HPDE6-E6E7 (cell line): ENCODE measurements at regions not wholly inside any gene's neighbourhood (a gene's known extent, or its start where the extent isn't known, plus 50 kb on each side); places are given as distances from the start of the nearest gene placed in this dataset.
"Not testable (repeated sequence)": the region's sequence is repeated elsewhere in the genome, so short reads cannot be mapped to it uniquely, and the experiment has no call there.

Experiments used
- DNase-seq: peaks from one replicate; pipeline ENCODE4 v3.0.0; 2011; ENCODE audit warnings: missing footprints; ENCODE audit errors: extremely low spot score

DNA sequence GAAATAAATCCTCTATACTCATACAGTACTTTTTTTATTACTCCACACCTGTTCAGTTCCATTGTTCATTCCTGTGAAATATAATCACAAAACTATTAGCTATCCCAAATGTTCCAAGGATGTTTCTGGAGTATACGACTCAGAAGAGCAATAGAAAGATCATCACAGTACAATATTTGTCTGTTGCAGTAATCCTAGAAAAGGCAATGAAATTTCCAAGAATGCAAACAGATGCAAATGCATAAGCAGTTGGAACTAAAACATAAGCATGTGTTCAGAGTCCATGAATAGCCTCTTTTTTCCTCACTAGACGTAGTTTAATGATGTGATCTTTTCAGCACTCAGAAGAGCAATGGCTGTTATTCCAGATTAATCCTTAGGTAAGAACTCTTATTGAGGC lies 55.2 kb downstream of the RTL3 start:
- DNase-seq = no peak

DNA sequence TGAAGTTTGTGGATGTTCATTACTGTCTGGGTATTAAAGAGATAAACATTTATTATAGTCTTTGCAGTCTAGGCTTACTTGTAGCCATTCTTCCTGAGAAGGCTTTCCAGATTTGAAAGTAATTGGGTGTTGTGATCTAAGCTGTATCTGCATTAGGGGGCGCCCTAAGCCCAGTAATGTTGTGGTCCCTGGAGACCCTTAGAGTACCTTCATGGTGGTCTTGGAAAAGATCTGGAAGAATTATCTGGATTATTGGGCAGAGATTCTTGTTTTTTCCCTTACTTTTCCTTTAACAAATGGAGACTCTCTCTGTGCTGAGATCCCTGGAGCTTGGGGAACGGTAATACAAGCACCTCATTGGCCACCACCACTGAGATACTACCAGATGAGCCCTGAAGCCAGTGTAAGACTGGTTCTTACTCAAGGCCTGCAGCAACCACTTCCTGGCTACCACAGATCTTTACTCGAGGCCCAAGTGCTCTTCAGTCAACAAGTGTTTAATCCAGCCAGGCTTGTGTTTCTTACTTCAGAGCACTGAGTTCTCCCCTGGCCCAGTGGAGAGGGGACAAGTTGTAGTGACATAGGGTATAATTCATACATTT lies 63.1 kb downstream of the RTL3 start:
- no peak for DNase-seq

DNA sequence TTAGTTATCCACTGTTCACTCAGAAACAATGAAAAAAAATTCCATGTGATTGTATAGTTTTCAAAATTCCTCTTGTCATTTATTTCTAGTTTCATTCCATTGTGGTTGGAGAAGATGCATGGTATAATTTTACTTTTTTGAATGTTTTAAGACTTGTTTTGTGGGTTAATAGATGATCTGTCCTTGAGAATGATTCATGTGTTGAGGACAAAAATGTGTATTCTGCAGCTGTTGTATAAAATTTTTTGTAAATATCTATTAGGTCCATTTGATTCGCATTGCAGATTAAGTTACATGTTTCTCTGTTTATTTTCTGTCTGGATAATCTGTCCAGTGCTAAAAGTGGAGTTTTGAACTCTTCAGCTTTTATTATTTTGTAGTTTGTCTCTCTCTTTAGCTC lies 65.4 kb downstream of the RTL3 start:
- DNase-seq = no peak

DNA sequence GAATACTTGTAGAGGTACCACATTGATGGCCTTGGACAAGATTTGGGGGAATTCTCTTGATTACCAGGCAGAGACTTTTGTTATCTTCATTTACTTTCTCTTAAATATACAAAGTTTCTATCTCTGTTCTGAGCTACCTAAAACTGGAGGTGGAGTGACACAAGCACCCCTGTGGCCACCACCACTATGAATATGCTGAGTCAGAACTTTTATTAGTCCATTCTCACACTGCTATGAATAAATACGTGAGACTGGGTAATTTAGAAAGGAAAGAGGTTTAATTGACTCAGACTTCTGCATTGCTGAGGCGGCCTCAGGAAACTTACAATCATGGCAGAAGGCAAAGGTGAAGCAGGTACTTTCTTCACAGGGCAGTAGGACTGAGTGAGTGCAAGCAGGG lies 67.1 kb downstream of the RTL3 start:
- DNase-seq = no peak

DNA sequence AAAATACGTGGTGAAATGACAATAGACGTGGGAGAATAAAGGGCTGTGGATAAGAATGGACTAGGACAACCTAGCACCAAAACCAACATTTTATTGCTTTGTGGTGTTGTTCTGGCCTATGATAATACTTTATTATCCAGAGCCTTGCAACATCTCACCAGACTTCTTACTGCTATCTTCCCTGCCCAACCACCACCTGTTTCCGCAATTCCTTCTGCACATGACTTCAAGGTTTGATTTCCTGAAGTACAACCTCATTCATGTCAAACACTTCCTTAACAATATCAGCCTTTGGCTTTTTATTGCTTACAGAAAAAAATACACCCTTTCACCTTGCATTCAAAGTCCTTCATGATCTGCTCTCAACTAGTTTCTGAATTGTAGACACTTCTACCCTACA lies 84.8 kb downstream of the RTL3 start:
- no peak for DNase-seq

DNA sequence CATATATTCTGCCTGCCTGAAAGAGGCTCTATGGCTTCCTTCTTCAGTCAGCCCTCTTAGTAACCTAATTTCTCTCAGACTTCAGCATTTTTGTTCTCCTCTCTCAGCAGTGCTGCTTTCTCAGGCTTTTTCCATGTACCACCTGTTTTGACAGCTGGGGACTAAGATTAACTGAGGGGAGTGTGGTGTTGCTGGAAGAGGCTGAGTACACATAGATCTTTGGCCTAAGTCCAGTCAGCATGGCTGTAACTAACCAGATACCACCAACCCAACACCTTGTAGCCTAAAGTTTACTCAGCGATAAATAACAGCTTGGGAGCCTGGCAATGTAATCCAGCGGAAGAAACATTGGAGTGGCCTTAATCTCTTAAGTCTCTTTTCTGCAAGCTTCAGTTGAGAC lies 85.5 kb downstream of the RTL3 start:
- DNase-seq = no peak

DNA sequence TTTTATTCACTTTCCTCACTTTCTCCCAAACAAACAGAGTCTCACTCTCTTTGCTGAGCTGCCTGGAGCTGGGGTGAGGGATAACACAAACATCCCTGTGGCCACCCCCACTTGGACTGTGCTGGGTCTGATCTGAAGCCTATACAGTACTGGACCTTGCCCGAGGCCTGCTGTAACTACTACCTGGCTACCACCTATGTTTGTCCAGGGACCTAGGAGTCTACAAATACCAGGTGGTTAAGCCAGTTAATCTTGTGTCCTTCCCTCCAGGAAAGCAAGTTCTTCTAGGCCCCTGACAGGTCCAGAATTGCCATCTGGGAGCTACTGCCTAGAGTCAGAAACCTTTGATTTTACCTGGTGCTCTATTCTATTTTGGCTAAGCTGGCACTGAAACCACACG lies 87.3 kb downstream of the RTL3 start:
- DNase-seq = no peak

DNA sequence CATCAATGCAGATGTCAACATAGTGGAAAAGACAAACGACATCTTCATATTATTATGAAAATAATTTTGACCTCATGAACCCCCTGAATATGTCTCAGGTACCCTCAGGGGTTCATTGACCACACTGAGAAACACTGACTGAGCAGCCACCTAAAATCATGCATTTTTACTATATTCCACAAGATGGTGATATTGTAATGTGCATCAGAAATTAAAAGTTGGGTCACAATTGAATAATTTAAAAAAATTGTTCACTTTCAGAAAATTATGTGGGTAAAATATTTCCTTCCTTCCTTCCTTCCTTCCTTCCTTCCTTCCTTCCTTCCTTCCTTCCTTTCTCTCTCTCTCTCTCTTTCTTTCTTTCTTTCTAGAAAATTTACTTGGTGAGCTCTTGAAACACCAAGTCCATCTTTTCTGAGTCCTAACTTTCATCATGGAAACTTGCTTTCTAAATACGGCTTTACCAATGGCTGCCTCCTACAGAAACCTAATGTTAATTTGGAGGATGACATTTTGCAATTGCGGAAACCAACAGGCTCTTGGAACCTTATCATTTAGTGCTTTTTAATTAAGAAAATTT lies 103.6 kb downstream of the RTL3 start:
- no peak for DNase-seq

DNA sequence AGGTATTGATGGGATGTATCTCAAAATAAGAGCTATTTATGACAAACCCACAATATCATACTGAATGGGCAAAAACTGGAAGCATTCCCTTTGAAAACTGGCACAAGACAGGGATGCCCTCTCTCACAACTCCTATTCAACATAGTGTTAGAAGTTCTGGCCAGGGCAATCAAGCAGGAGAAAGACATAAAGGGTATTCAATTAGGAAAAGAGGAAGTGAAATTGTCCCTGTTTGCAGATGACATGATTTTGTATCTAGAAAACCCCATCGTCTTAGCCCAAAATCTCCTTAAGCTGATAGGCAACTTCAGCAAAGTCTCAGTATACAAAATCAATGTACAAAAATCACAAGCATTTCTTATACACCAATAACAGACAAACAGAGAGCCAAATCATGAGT lies 106.5 kb downstream of the RTL3 start:
- DNase-seq = not testable (repeated sequence)

DNA sequence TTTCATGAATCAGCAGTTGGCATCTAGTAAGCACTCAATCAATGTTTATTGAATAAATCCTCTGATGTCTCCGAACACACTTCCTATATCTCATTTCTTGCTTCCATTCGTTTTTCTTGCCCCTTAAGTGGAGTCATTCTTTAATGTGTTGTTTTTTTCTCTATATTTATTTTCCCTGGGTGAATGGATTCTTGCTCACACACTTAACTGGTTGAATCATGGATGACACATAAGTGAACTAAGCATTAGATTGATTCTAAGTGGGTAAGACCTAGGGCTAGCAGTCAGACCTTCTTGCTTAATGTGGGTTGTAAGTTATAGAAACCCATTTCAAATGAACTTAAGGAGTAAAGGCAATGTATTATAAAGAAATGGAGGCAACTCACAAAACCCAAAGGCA lies 111.1 kb downstream of the RTL3 start:
- DNase-seq = peak; percentile 10

DNA sequence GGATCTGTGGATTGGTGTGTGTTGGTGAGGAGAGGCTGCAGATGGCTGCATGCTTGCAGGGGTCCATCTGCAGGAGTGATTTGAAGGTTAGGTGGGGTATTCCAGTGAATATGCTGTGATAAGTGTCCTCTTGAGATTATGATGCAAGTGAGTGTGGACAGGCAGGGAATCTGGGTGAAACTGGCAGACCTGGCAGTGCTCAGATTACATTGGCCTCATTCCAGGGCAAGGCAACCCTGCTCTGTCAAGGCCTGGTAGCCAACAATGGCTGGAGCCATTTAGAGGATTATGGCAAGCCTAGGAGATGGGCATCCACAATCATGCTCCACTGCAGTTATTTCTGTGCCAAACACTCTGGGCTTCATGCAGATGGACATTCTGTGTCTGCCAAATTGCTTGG lies 113.9 kb downstream of the RTL3 start:
- DNase-seq = no peak

DNA sequence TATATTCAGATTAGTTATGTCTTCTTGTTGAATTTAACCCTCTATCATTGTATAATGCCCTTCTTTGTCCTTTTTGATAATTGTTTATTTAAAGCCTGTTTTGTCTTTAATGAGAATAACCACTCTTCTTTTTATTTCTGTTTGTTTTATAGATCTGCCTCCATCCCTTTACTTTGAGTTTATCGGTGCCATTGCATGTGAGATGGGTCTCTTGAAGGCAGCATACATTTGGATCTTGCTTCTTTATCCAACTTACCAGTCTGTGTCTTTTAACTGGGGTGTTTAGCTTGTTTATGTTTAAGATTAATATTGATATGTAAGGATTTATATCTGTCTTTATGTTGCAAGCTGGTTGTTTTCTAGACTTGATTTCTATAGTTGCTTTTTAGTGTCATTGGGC lies 115.8 kb downstream of the RTL3 start:
- DNase-seq = no peak

DNA sequence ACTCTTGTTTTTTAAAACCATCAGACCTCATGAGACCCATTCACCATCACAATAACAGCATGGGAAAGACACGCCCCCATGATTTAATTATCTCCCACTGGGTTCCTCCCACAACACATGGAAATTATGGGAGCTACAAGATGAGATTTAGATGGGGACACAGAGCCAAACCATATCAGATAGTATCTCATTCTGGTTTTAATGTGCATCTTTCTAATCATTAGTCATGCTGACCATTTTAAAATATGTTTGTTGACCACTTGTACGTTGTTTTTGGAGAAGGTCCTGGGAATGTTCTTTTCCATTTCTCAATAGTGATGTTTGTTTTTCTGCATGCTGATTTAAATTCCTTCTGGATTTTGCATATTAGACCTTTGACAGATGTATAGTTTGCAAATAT lies 119.0 kb downstream of the RTL3 start:
- DNase-seq = no peak

DNA sequence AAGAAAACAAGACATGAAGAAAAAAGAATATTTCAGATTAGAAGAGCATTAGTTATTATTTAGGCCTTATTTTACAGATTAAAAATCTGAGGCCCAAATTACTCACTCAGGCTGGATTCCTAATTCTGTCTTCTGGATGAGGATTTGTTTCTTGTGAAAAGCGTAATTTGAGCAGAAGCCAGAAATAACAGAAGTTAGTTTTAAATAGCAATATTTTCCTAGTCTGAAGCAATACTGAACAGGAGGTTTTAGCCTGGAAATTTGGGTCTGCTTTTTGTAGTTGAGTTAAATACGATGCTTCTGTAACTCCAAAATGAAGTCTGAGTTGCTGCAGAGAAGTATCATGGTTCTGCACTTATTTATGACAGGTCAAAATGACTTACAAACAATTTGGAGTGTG lies 124.9 kb downstream of the RTL3 start:
- no peak for DNase-seq

DNA sequence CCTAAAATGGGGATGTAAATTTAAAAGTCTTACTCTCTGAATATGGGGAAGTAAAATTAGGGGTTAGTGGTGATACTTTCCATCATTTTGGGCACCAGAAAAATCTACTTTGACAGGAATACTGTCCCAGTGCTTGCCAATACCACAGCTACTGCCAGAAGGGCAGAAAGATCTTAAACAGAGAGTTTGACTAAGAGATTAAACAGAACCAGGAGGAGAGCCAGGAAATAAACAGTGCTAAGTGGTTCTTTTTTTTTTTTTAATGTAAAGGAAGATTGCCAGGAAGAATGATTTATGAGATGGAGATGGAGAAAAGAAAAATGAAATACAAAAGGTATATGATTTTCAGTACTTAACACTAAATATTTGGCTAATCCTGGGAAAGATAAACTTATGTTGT lies 126.8 kb downstream of the RTL3 start:
- no peak for DNase-seq

DNA sequence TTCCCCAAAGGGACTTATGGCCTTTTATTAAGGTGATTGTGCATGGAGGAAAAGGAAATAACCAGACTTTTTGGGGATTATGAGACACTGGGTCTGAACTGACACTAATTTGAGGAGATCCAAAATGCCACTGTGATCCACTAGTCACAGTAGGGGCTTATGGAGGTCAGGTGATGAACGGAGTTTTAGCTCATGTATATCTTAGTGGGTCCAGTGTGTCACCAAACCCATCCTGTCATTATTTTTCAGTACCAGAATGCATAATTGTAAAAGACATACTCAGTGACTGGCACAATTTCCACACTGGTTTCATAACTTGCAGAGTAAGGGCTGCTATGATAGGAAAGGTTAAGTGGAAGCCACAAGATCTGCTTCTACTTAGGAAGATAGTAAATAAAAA lies 131.3 kb downstream of the RTL3 start:
- DNase-seq = no peak

DNA sequence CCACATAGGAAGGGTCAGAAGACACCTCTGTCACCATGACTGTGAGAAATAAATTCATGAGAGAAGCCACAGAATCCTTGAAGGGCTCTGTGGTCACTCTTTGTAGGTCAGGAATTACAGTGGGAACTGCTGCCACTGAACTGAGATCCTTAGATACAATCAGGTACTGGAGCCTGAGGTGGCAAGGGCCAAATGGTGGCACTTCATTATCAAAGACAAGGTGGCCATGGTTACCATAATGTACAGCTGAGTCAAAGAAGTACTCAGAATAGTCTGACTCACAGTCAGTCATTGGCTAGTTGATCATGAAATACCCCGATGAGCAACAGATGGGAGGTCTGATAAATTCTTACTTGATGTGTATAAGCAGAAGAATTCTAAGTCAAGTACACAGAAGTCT lies 131.9 kb downstream of the RTL3 start:
- DNase-seq = peak; percentile 8

DNA sequence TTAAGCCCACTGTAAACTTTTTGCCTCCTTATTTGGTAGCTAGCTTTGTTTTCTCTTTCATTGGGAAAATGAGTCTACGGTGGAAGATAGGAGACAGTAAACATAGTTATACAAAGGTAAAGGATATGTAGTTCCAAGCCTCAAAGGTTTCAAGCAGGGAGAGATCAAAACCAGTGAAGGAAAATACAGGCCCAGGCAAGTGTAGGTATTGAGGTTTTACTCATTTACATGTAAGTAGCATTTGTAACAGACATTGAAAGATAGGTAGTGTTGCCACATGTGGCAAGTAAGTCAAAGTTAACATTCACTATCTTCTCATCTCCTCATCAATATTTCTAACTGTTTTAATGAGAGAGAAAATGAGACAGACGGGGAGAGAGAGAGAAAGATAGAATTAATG lies 136.5 kb downstream of the RTL3 start:
- no peak for DNase-seq

DNA sequence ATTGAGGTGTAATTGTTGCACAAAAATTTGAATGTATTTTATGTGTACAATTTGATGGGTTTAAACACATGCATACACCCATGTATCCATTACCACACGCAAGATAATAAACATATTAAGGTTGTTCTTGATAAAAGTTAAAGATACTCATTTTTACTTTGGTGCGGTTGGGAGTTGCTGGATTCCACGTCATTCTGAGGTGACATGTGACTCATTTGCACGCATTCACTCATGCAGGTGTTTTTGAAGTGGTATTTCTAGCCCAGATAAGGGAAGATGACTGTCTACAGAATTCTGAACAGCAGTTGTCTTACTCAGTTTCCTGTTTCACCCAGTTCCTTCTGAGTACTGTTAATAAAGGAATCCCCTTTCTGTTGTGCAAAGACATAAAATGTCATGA lies 142.0 kb downstream of the RTL3 start:
- no peak for DNase-seq

DNA sequence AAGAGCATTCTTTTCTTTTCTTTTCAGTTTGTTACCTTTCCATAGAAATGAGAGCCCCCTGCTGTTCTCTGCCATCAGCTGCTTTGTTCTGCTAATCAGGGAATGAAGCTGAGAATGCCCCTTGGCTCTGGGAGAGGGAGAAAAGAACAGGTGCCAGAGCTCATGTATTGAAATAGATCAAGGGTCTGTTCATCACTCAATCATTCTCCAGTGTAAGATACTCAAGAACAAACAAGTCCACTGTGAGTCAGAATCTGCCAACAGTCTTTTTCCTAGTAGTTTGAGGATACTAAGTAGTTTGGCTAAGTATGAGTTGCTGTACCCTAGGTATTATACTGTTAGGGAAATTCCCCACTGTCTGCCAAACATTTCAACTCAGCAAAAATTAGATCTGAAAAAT lies 144.3 kb downstream of the RTL3 start:
- DNase-seq = no peak

DNA sequence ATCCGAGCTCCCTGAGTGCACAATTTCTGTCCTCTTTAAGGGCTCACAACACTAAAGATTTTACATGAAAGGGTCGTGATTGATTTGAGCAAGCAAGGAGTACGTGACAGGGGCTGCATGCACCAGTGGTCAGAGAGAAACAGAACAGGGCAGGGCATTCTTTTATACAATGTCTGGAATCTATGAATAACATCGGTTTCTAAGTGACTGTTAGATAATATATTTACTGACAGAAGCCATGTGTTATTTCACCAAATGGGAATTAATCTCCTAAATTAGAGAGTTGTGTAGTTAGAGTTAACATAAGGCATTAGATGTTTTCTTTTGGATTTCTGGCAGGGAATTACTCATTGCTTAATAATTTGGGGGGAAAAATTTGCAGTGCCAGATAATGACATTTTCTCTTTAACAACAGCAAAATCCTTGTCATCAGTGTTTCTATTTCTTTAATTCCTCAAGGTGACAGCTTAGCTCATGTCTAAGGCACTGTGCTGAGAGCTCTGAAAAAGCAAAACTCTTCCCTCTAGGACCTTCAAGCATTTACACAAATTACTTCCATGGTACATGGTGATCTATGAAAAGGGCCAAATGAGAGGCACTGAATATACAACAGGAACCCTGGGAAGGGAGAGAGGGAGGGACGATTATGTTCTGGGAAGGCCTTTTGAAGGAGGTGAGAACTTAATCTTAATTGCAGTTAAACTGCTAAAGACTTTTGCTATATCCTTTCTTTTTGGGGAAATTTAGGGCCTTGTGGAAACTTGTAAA lies 145.0 kb downstream of the RTL3 start:
- DNase-seq = no peak

DNA sequence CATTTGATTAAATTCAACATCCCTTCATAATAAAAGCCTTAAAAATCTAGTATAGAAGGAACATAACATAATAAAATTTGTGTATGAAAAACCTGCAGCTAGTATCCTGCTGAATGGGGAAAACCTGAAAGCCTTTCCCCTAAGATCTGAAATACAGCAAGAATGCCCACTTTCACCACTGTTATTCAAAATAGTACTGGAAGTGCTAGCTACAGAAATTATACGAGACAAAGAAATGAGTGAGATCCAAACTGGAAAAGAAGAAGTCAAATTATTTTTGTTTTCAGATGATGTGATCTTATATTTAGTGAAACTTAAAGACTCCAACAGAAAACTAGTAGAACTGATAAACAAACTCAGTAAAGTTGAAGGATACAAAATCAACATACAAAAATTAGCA lies 152.9 kb downstream of the RTL3 start:
- DNase-seq = no peak

DNA sequence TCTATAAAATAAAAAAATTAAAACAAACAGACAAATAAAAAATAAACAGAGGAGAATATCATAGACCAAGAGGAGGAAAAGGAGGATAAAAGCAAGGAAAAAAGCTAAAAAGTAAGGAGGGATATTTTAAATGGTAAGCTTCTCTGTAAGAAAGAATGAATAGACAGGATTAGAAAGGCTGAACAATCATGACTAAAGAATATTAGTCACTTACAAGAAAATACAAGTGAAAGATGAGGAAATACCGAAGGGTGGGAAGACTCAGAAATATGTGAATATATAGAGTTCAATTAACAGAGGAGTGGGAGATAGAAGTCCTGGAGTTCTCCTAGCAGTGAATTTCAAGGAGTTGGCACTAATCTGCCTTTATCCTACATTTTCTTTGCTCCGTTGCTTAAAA lies 162.6 kb downstream of the RTL3 start:
- no peak for DNase-seq

DNA sequence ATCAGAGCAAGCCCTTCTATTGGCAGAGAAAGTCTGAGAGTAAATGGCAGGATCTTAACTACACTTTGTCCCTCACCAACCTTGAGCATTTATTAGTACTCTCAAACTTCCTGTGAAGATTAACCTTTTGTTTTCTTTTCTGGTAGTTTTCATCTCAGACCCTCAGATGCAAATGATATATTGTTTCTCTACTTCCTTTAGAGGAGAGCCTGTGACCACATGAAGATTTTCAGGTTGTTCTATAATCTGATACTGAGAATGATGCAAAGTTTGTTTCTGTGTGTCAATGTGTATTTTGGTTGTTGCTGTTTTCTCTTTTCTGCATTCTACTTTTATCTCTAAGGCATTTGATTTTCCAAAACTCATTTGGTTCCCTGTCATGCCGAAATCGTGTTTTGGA lies 165.8 kb upstream of the CYSLTR1 start:
- DNase-seq = no peak
